ENCODE measurements at regions not wholly inside any gene's neighbourhood (a gene's known extent, or its start where the extent isn't known, plus 50 kb on each side); places are given as distances from the start of the nearest gene placed in this dataset.

DNA sequence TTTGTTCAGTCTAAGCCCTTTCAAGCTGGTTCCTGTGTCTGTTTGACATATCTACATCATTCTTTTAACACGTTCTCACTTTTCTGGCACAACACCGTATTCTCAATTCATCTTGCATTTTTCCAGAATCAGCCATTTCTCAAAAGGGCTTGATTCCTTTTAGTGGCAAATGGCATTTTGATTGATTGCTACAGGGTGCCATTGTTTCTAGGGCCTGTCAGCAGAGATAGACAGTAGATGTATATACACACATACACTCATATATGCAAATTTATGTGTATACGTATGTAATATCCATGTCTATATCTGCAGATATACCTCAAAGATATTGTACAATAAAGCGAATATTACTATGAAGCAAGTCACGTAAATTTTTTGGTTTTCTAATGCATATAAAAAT is 367.9 kb upstream of the TNP1 start:
- TF ChIP-seq, protein P1, sequence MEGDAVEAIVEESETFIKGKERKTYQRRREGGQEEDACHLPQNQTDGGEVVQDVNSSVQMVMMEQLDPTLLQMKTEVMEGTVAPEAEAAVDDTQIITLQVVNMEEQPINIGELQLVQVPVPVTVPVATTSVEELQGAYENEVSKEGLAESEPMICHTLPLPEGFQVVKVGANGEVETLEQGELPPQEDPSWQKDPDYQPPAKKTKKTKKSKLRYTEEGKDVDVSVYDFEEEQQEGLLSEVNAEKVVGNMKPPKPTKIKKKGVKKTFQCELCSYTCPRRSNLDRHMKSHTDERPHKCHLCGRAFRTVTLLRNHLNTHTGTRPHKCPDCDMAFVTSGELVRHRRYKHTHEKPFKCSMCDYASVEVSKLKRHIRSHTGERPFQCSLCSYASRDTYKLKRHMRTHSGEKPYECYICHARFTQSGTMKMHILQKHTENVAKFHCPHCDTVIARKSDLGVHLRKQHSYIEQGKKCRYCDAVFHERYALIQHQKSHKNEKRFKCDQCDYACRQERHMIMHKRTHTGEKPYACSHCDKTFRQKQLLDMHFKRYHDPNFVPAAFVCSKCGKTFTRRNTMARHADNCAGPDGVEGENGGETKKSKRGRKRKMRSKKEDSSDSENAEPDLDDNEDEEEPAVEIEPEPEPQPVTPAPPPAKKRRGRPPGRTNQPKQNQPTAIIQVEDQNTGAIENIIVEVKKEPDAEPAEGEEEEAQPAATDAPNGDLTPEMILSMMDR (IDR thresholded peaks at IDR 0.05) = no peak
- no peak for TF ChIP-seq ZFX (IDR thresholded peaks at IDR 0.05; ENCODE audit: borderline replicate concordance)
